HG03575 (cell line): ENCODE measurements at regions not wholly inside any gene's neighbourhood (a gene's known extent, or its start where the extent isn't known, plus 50 kb on each side); places are given as distances from the start of the nearest gene placed in this dataset.

ENCODE experiments used
- ATAC-seq: cut with Tn5 transposase; IDR thresholded peaks from one replicate; pipeline ENCODE4 v1.9.1; 2021; ENCODE audit not compliant: unreplicated experiment, insufficient number of reproducible peaks, low FRiP score; ENCODE audit errors: extremely low read depth

- ATAC-seq: no peak
Measured at GRCh38 chr10:43819464-43820230, 171.0 kb upstream of the ZNF32 start.

- no peak for ATAC-seq
Measured at GRCh38 chr10:43818687-43819086, 170.0 kb upstream of the ZNF32 start.

GRCh38 chr10:43817368-43817767 lies 168.7 kb upstream of the ZNF32 start:
- no peak for ATAC-seq

GRCh38 chr10:43816351-43817321 lies 168.0 kb upstream of the ZNF32 start:
- ATAC-seq: peak; percentile 89

- ATAC-seq: no peak
Measured at GRCh38 chr10:43815181-43815885, 166.7 kb upstream of the ZNF32 start.

GRCh38 chr10:43814663-43815062 lies 166.0 kb upstream of the ZNF32 start:
- ATAC-seq: no peak

- ATAC-seq: no peak
Measured at GRCh38 chr10:43811871-43812270, 163.2 kb upstream of the ZNF32 start.

GRCh38 chr10:43809211-43809930 lies 160.7 kb upstream of the ZNF32 start:
- ATAC-seq: no peak

GRCh38 chr10:43808136-43808535 lies 159.5 kb upstream of the ZNF32 start:
- peak; percentile 52 for ATAC-seq

GRCh38 chr10:43806831-43807640 lies 158.4 kb upstream of the ZNF32 start:
- no peak for ATAC-seq

- ATAC-seq: no peak
Measured at GRCh38 chr10:43803791-43804190, 155.1 kb upstream of the ZNF32 start.

GRCh38 chr10:43802988-43803696 lies 154.5 kb upstream of the ZNF32 start:
- ATAC-seq: no peak

- ATAC-seq: no peak
Measured at GRCh38 chr10:43801626-43802025, 152.9 kb upstream of the ZNF32 start.

GRCh38 chr10:43801140-43801539 lies 152.5 kb upstream of the ZNF32 start:
- ATAC-seq: no peak

- ATAC-seq: no peak
Measured at GRCh38 chr10:43796781-43797180, 148.1 kb upstream of the ZNF32 start.

GRCh38 chr10:43795639-43796038 lies 147.0 kb upstream of the ZNF32 start:
- no peak for ATAC-seq

- no peak for ATAC-seq
Measured at GRCh38 chr10:43795093-43795492, 146.4 kb upstream of the ZNF32 start.
